Stomach (tissue), 8 donors: ENCODE measurements at regions not wholly inside any gene's neighbourhood (a gene's known extent, or its start where the extent isn't known, plus 50 kb on each side); places are given as distances from the start of the nearest gene placed in this dataset.
"Not testable (repeated sequence)": the region's sequence is repeated elsewhere in the genome, so short reads cannot be mapped to it uniquely, and the experiment has no call there.

Source experiments
- DNase-seq, 2 donors: peaks; one replicate each; pipeline versions ENCODE4 v3.0.0 to v3.0.0-alpha.2; 2013 to 2019
- H3K27ac ChIP-seq, 5 donors: fragments of 200-600 bp in 4 of 5; sonication (generic) in 4 of 5; one replicate each; pipeline ENCODE4 v1.5.1; 2013 to 2019; ENCODE audit warnings: mild to moderate bottlenecking in 1 of 5, moderate library complexity in 1 of 5
- H3K27me3 ChIP-seq, 3 donors: fragments of 200-600 bp; sonication (generic); one replicate each; pipeline ENCODE4 v1.5.1; 2017 to 2019; ENCODE audit warnings: mixed run types in 1 of 3
- H3K36me3 ChIP-seq, 4 donors: fragments of 200-600 bp; sonication (generic); 1 replicate in 3 of 4; 2 replicates in 1 of 4; pipeline ENCODE4 v1.5.1; 2016 to 2019
- H3K4me1 ChIP-seq, 4 donors: fragments of 200-600 bp; sonication (generic); one replicate each; pipeline ENCODE4 v1.5.1; 2016 to 2019
- H3K4me3 ChIP-seq, 4 donors: fragments of 200-600 bp; sonication (generic) in 3 of 4; one replicate each; pipeline ENCODE4 v1.5.1; 2016 to 2019; ENCODE audit warnings: mild to moderate bottlenecking in 1 of 4
- H3K9me3 ChIP-seq, 4 donors: fragments of 200-600 bp; sonication (generic); one replicate each; pipeline ENCODE4 v1.5.1; 2016 to 2019
- CTCF ChIP-seq, 7 experiments: fragments of 450-650 bp in 4 of 7; fragments of 200-600 bp in 3 of 7; sonication (generic) in 3 of 7; IDR thresholded peaks; one replicate each; pipeline ENCODE4 v1.5.1; 2016 to 2019; ENCODE audit warnings: antibody characterized with exemption in 7 of 7, control low read depth in 2 of 7, mild to moderate bottlenecking in 1 of 7
- EP300 ChIP-seq: sonication (generic); formaldehyde crosslinking; IDR thresholded peaks from one replicate; pipeline ENCODE4 v1.6.1; 2017; ENCODE audit warnings: antibody characterized with exemption
- POLR2A ChIP-seq, 4 donors: fragments of 450-650 bp; IDR thresholded peaks; one replicate each; pipeline ENCODE4 v1.6.1; 2016; ENCODE audit warnings: antibody characterized with exemption in 4 of 4, control low read depth in 2 of 4, mild to moderate bottlenecking in 1 of 4, moderate library complexity in 1 of 4
- POLR2AphosphoS5 ChIP-seq, 3 donors: sonication (generic); formaldehyde crosslinking; IDR thresholded peaks; one replicate each; pipeline ENCODE4 v1.6.1; 2016; ENCODE audit warnings: antibody characterized with exemption in 3 of 3
- WGBS, 5 donors: extraction: QIAGEN DNeasy Blood & Tissue Kit in 3 of 5; methylation state at CpG; one replicate each; pipeline versions ENCODE4 v1.1.5 to v1.1.7; 2013 to 2018; 5-methylcytosine and 5-hydroxymethylcytosine counted together
- intact Hi-C: fragments of 100-400 bp; cut with DNase I; formaldehyde crosslinking; loops from one replicate; pipeline ENCODE4 v1.15.1; 2023; ENCODE audit warnings: low total_unique reads
- donor health status: healthy with polysubstance abuse.
- donor health status: Bipolar disorder and iron deficiency.
- donor health status: healthy.

- Histone ChIP-seq H3K4me1 (peaks cover 0 to 7% (median 0%) of the 10 kb centered on the region in 4 donors), H3K27me3 (peaks cover 0 to 54% (median 19%) of the 10 kb centered on the region in 3 donors), H3K4me3 (no peak overlapping the region), H3K27ac (no peak overlapping the region), H3K36me3 (no peaks in the 10 kb centered on the region), H3K9me3 (no peaks in the 10 kb centered on the region)
- TF ChIP-seq POLR2AphosphoS5 (IDR thresholded peaks at IDR 0.05) (no peak), POLR2A (IDR thresholded peaks at IDR 0.05) (no peak), CTCF (IDR thresholded peaks at IDR 0.05) (no peak)
- 28 to 40% (median 32%) methylated on average over 6 of the region's 6 CpGs for WGBS, 5 donors
- DNase-seq: no peak
- intact Hi-C loops: no loop called here
Measured at GRCh38 chr20:56733967-56734366, 104.9 kb downstream of the TFAP2C start.

GRCh38 chr20:56735084-56735642 is 106.1 kb downstream of the TFAP2C start:
- H3K4me3 ChIP-seq: no peak overlapping the region
- no peaks in the 10 kb centered on the region for H3K36me3 ChIP-seq
- no peak for TF ChIP-seq POLR2AphosphoS5 (IDR thresholded peaks at IDR 0.05)
- H3K9me3 ChIP-seq: no peaks in the 10 kb centered on the region
- WGBS, 5 donors: 10 to 20% (median 14%) methylated on average over 12 to 15 of the region's 15 CpGs
- DNase-seq: peak in 1 of 2 donors; percentile 39
- H3K4me1 ChIP-seq: peaks cover 0 to 7% (median 0%) of the 10 kb centered on the region in 4 donors
- no peak overlapping the region for H3K27ac ChIP-seq
- peaks cover 0 to 66% (median 19%) of the 10 kb centered on the region in 3 donors for H3K27me3 ChIP-seq
- intact Hi-C loops: no loop called here

- peaks cover 0 to 5% (median 0%) of the 10 kb centered on the region in 4 donors for H3K9me3 ChIP-seq
- H3K4me1 ChIP-seq: peaks cover 0 to 7% (median 0%) of the 10 kb centered on the region in 4 donors
- H3K4me3 ChIP-seq: no peak overlapping the region
- intact Hi-C loops: no loop called here
- peaks cover 0 to 73% (median 19%) of the 10 kb centered on the region in 3 donors for H3K27me3 ChIP-seq
- WGBS, 5 donors: 28 to 40% (median 36%) methylated on average over 10 of the region's 10 CpGs
- no peak for DNase-seq
- H3K36me3 ChIP-seq: no peaks in the 10 kb centered on the region
- no peak for TF ChIP-seq EP300
- H3K27ac ChIP-seq: no peak overlapping the region
Measured at GRCh38 chr20:56736285-56736857, 107.3 kb downstream of the TFAP2C start.

- H3K27ac ChIP-seq, H3K9me3 ChIP-seq, H3K4me3 ChIP-seq, DNase-seq, H3K36me3 ChIP-seq, intact Hi-C loops, H3K4me1 ChIP-seq: not testable (repeated sequence)
- 84 to 96% (median 91%) methylated on average over 4 of the region's 4 CpGs for WGBS, 5 donors
- H3K27me3 ChIP-seq: peaks cover 0 to 62% (median 10%) of the 10 kb centered on the region in 3 donors
Measured at GRCh38 chr20:56744325-56744821, 115.3 kb downstream of the TFAP2C start.

GRCh38 chr20:56748476-56749377 is 119.6 kb downstream of the TFAP2C start:
- intact Hi-C loops: no loop called here
- no peak for TF ChIP-seq EP300
- no peak for TF ChIP-seq CTCF (IDR thresholded peaks at IDR 0.05)
- no peak for TF ChIP-seq POLR2AphosphoS5 (IDR thresholded peaks at IDR 0.05)
- TF ChIP-seq POLR2A (IDR thresholded peaks at IDR 0.05): no peak
- no peak overlapping the region for H3K27ac ChIP-seq
- no peak for DNase-seq
- no peak overlapping the region for H3K4me3 ChIP-seq
- H3K9me3 ChIP-seq: peaks cover 0 to 8% (median 4%) of the 10 kb centered on the region in 4 donors
- peaks cover 0 to 70% (median 13%) of the 10 kb centered on the region in 3 donors for H3K27me3 ChIP-seq
- H3K4me1 ChIP-seq: no peaks in the 10 kb centered on the region
- WGBS, 5 donors: 42 to 57% (median 49%) methylated on average over 8 of the region's 8 CpGs
- no peaks in the 10 kb centered on the region for H3K36me3 ChIP-seq
